Endodermal cell (in vitro differentiated cells): ENCODE measurements at regions not wholly inside any gene's neighbourhood (a gene's known extent, or its start where the extent isn't known, plus 50 kb on each side); places are given as distances from the start of the nearest gene placed in this dataset.

Experiments
- DNase-seq: peaks from one replicate; pipeline ENCODE4 v3.0.0-alpha.2; 2017
- H3K27ac ChIP-seq: 2 replicates; pipeline ENCODE4 v1.5.1; 2013; ENCODE audit warnings: mild to moderate bottlenecking, low read depth, low read length, moderate library complexity
- H3K27me3 ChIP-seq: 2 replicates; pipeline ENCODE4 v1.6.1; 2013; ENCODE audit warnings: mild to moderate bottlenecking, low read length, moderate library complexity; ENCODE audit not compliant: insufficient read depth, control insufficient read depth, poor library complexity, severe bottlenecking
- H3K36me3 ChIP-seq: 2 replicates; pipeline ENCODE4 v1.7.0; 2013; ENCODE audit warnings: mild to moderate bottlenecking, low read length, moderate library complexity; ENCODE audit not compliant: control insufficient read depth, insufficient read depth
- H3K4me1 ChIP-seq: one replicate; pipeline ENCODE4 v1.7.0; 2013; ENCODE audit warnings: low read length; ENCODE audit not compliant: control insufficient read depth, insufficient read depth
- H3K4me3 ChIP-seq: 2 replicates; pipeline ENCODE4 v1.5.1; 2013; ENCODE audit warnings: mild to moderate bottlenecking, low read length, moderate library complexity
- H3K9ac ChIP-seq: 2 replicates; pipeline ENCODE4 v1.6.1; 2013; ENCODE audit warnings: mild to moderate bottlenecking, low read length, moderate library complexity; ENCODE audit not compliant: poor library complexity, severe bottlenecking; ENCODE audit errors: extremely low read depth
- H3K9me3 ChIP-seq: 2 replicates; pipeline ENCODE4 v1.6.1; 2013; ENCODE audit warnings: mild to moderate bottlenecking, low read length, moderate library complexity; ENCODE audit not compliant: control insufficient read depth
- H3K27ac Mint-ChIP-seq: 2 replicates; pipeline ENCODE4 v1.8.0; 2020; ENCODE audit warnings: mixed read lengths
- H3K27me3 Mint-ChIP-seq: 2 replicates; pipeline ENCODE4 v1.8.0; 2021; ENCODE audit warnings: mild to moderate bottlenecking, mixed read lengths; ENCODE audit not compliant: insufficient read depth
- H3K36me3 Mint-ChIP-seq: 2 replicates; pipeline ENCODE4 v1.8.0; 2020; ENCODE audit warnings: low read depth, mixed read lengths
- H3K4me1 Mint-ChIP-seq: 2 replicates; pipeline ENCODE4 v1.8.0; 2020; ENCODE audit warnings: mixed read lengths
- H3K4me3 Mint-ChIP-seq: 2 replicates; pipeline ENCODE4 v1.8.0; 2020; ENCODE audit warnings: mild to moderate bottlenecking, moderate library complexity, mixed read lengths
- H3K9me3 Mint-ChIP-seq: 2 replicates; pipeline ENCODE4 v1.8.0; 2020; ENCODE audit warnings: mild to moderate bottlenecking, mixed read lengths
- WGBS, 2 experiments: methylation state at CpG; one replicate each; pipeline versions ENCODE4 v1.1.5 to v1.1.7; 2013; ENCODE audit warnings: missing lambda C conversion rate in 2 of 2, mixed read lengths in 1 of 2; ENCODE audit not compliant: insufficient coverage in 1 of 2, insufficient read length in 1 of 2; 5-methylcytosine and 5-hydroxymethylcytosine counted together
- TF ChIP-seq, protein P1 (sequence below): fragments of 200-600 bp; sonication (generic); conservative IDR thresholded peaks from 2 replicates; pipeline ENCODE4 v1.5.0; 2021; ENCODE audit warnings: antibody characterized with exemption, mild to moderate bottlenecking

DNA sequence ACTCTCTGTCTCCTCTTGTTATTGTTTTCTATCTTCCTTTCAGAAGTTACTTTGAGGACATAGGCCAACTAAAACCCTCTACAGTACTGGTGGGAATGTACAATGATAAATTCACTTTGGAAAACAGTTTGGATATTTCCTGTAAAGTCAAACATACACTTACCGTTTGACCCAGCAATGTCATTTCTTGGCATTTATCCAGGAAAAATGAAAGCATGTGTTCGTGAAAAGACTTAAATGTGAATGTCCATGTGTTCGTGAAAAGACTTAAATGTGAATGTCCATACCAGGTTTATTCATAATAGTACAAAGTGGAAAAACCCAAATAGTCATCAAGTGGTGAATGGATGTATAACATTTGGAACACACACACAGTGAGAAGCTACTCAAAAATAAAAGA is 361.5 kb upstream of the DPH6 start:
- H3K27me3 ChIP-seq, result no peaks in the 10 kb centered on the region
- TF ChIP-seq, protein P1, sequence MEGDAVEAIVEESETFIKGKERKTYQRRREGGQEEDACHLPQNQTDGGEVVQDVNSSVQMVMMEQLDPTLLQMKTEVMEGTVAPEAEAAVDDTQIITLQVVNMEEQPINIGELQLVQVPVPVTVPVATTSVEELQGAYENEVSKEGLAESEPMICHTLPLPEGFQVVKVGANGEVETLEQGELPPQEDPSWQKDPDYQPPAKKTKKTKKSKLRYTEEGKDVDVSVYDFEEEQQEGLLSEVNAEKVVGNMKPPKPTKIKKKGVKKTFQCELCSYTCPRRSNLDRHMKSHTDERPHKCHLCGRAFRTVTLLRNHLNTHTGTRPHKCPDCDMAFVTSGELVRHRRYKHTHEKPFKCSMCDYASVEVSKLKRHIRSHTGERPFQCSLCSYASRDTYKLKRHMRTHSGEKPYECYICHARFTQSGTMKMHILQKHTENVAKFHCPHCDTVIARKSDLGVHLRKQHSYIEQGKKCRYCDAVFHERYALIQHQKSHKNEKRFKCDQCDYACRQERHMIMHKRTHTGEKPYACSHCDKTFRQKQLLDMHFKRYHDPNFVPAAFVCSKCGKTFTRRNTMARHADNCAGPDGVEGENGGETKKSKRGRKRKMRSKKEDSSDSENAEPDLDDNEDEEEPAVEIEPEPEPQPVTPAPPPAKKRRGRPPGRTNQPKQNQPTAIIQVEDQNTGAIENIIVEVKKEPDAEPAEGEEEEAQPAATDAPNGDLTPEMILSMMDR, result no peak
- DNase-seq, result no peak
- Mint-ChIP-seq H3K4me1 (peaks cover 13% of the 10 kb centered on the region), H3K27me3 (no peaks in the 10 kb centered on the region), H3K4me3 (no peak overlapping the region), H3K36me3 (no peaks in the 10 kb centered on the region), H3K27ac (no peak overlapping the region), H3K9me3 (peaks cover 4% of the 10 kb centered on the region)
- no peaks in the 10 kb centered on the region for H3K36me3 ChIP-seq
- no peak overlapping the region for H3K27ac ChIP-seq
- H3K9me3 ChIP-seq, result no peaks in the 10 kb centered on the region
- H3K4me3 ChIP-seq, result no peak overlapping the region
- peaks cover 6% of the 10 kb centered on the region for H3K4me1 ChIP-seq
- WGBS, 2 experiments, result 90 to 96% methylated on average over 3 of the region's 3 CpGs
- no peak overlapping the region for H3K9ac ChIP-seq

DNA sequence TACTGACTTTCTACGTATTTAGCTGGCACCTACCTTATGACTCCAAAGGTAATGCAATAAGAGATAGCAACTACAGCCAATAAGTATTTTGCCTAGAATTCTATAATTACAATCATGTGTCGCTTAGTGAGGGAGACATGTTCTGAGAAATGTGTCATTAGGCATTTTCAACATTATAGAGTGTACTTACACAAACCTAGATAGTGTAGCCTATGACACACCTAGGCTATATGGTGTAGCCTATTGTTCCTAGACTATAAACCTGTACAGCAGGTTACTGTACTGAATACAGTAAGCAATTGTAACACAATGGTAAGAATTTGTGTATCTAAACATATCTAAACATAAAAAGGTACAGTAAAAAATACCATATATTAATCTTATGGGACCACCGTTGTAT is 363.4 kb upstream of the DPH6 start:
- no peak overlapping the region for H3K27ac Mint-ChIP-seq
- H3K36me3 ChIP-seq, result no peaks in the 10 kb centered on the region
- no peak overlapping the region for H3K4me3 Mint-ChIP-seq
- TF ChIP-seq, protein P1, result no peak
- H3K9me3 ChIP-seq, result no peaks in the 10 kb centered on the region
- H3K4me3 ChIP-seq, result no peak overlapping the region
- H3K36me3 Mint-ChIP-seq, result no peaks in the 10 kb centered on the region
- H3K27me3 ChIP-seq, result no peaks in the 10 kb centered on the region
- no peak overlapping the region for H3K9ac ChIP-seq
- no peak overlapping the region for H3K27ac ChIP-seq
- H3K27me3 Mint-ChIP-seq, result no peaks in the 10 kb centered on the region
- peaks cover 13% of the 10 kb centered on the region for H3K4me1 Mint-ChIP-seq
- H3K4me1 ChIP-seq, result peaks cover 6% of the 10 kb centered on the region
- DNase-seq, result no peak
- WGBS, 2 experiments, result 93% methylated on average over 3 of the region's 3 CpGs; no CpG with 5 or more reads in 1 of the 2 experiments
- no peaks in the 10 kb centered on the region for H3K9me3 Mint-ChIP-seq

DNA sequence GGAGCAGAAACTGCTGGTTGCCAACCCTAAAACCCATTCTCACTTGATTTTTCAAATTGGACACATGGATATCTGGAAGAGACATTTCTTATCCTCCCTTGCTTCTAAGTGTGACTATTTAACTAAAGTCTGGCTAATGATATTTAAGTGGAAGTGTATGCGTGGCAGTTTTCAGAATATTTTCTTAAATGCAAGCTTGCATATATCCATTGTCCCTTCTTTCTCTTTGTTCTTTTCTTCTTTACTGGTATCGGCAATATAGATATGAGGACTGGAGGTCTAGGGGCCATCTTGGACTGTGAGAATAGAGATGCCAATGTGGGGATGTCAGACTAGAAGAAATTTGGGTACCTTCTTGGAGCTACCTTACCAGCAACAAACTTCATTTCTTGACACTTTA is 364.3 kb upstream of the DPH6 start:
- Histone ChIP-seq H3K4me3 (no peak overlapping the region), H3K9me3 (no peaks in the 10 kb centered on the region), H3K27me3 (no peaks in the 10 kb centered on the region), H3K4me1 (peaks cover 3% of the 10 kb centered on the region), H3K9ac (no peak overlapping the region), H3K27ac (no peak overlapping the region), H3K36me3 (no peaks in the 10 kb centered on the region)
- no peaks in the 10 kb centered on the region for H3K9me3 Mint-ChIP-seq
- H3K27ac Mint-ChIP-seq, result no peak overlapping the region
- no peak overlapping the region for H3K4me3 Mint-ChIP-seq
- no CpG with 5 or more reads among the region's 2 CpGs for WGBS, 2 experiments
- H3K4me1 Mint-ChIP-seq, result peaks cover 10% of the 10 kb centered on the region
- H3K27me3 Mint-ChIP-seq, result no peaks in the 10 kb centered on the region
- TF ChIP-seq, protein P1, result no peak
- H3K36me3 Mint-ChIP-seq, result no peaks in the 10 kb centered on the region
- no peak for DNase-seq
